ENCODE measurements at regions not wholly inside any gene's neighbourhood (a gene's known extent, or its start where the extent isn't known, plus 50 kb on each side); places are given as distances from the start of the nearest gene placed in this dataset.

DNA sequence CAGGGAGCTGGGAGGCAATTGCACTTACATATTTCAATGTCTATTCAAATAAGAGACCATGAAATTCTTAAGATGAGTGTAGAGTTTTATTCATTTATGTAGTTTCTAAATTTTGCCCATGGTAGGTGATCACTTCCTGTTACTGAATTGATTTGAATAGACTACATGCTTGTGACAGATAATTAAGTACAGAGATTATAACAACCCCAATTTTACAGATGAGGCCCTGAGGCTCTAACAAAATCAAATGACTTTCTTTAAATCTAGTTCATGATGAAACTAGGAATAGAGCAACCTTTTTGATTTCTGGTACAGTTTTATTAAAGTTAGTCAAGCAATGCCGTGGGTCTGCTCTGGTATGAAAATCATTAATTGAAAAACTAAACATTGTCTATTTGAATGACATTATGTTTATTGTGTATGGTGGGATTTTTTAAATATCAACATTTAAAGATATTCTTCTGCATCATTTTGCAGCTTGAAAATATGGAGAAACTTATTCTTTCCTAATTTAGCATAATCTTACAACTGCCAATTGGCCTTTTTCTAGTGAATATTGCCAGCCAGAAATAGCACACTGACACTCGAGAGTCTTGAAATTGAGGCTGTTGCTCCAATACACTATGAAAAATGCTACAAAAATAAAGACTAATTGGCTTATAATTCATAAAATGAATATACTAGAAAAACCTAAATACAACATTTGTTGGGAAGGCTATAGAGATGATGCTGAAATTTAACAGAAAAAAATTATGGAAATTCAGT is 308.9 kb downstream of the SLC6A15 start:
- DNase-seq = no peak
- H3K79me2 ChIP-seq (ENCODE audit: insufficient read depth, low read length) = no peaks in the 10 kb centered on the region
- no peak overlapping the region for H3K9ac ChIP-seq (ENCODE audit: low read depth, low read length)
- H3K27me3 ChIP-seq (ENCODE audit: insufficient read depth, low read length, poor library complexity) = no peaks in the 10 kb centered on the region
- ATAC-seq (ENCODE audit: insufficient read depth, low read depth) = no peak
- no peaks in the 10 kb centered on the region for H4K20me1 ChIP-seq (ENCODE audit: insufficient read depth, low read length)
- H2AFZ ChIP-seq (ENCODE audit: low read depth, low read length) = no peak overlapping the region
- no peak overlapping the region for H3K4me2 ChIP-seq (ENCODE audit: insufficient read depth, low read length)
- H3K36me3 ChIP-seq (ENCODE audit: insufficient read depth, low read length) = no peaks in the 10 kb centered on the region
- no peak for TF ChIP-seq EZH2 (IDR thresholded peaks at IDR 0.05; ENCODE audit: borderline replicate concordance, low read depth, low read length, severe bottlenecking)
- TF ChIP-seq, protein P1, sequence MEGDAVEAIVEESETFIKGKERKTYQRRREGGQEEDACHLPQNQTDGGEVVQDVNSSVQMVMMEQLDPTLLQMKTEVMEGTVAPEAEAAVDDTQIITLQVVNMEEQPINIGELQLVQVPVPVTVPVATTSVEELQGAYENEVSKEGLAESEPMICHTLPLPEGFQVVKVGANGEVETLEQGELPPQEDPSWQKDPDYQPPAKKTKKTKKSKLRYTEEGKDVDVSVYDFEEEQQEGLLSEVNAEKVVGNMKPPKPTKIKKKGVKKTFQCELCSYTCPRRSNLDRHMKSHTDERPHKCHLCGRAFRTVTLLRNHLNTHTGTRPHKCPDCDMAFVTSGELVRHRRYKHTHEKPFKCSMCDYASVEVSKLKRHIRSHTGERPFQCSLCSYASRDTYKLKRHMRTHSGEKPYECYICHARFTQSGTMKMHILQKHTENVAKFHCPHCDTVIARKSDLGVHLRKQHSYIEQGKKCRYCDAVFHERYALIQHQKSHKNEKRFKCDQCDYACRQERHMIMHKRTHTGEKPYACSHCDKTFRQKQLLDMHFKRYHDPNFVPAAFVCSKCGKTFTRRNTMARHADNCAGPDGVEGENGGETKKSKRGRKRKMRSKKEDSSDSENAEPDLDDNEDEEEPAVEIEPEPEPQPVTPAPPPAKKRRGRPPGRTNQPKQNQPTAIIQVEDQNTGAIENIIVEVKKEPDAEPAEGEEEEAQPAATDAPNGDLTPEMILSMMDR (IDR thresholded peaks at IDR 0.05; ENCODE audit: borderline replicate concordance, extremely low read depth, low read length, poor library complexity, severe bottlenecking) = no peak
- H3K4me3 ChIP-seq (ENCODE audit: low read depth in 1 of 2, low read length in 2 of 2) = no peak overlapping the region
- no peaks in the 10 kb centered on the region for H3K4me1 ChIP-seq (ENCODE audit: insufficient read depth, low read length)
- no peak overlapping the region for H3K27ac ChIP-seq (ENCODE audit: low read length)
- H3K9me3 ChIP-seq (ENCODE audit: insufficient read depth, low read length, severe bottlenecking) = no peaks in the 10 kb centered on the region

DNA sequence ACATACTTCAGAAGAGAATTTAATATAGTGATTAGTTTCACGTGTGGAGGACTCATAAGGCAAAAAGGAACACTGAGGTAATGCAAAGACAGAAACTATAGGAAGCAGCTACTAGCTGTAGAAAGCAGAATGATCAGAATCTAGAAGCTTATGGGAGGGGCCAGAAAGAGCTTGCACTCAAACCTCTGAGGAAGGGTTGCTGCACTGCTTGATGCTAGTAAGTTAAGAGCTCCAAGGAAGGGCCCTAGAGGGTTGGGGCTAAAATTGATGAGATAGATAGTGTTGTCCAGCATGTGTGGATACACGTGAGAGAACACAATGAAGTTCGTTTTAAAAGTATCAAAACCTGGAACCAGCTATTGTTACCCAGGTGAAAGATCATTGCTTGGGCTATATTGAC is 311.1 kb downstream of the SLC6A15 start:
- DNase-seq (no peak), ATAC-seq (ENCODE audit: insufficient read depth, low read depth) (no peak)
- TF ChIP-seq EZH2 (IDR thresholded peaks at IDR 0.05; ENCODE audit: borderline replicate concordance, low read depth, low read length, severe bottlenecking) = no peak
- TF ChIP-seq, protein P1 (IDR thresholded peaks at IDR 0.05; ENCODE audit: borderline replicate concordance, extremely low read depth, low read length, poor library complexity, severe bottlenecking) = no peak
- H2AFZ ChIP-seq (ENCODE audit: low read depth, low read length) = no peak overlapping the region
- H3K4me3 ChIP-seq (ENCODE audit: low read depth in 1 of 2, low read length in 2 of 2) = no peak overlapping the region
- no peaks in the 10 kb centered on the region for H3K4me1 ChIP-seq (ENCODE audit: insufficient read depth, low read length)
- H3K9ac ChIP-seq (ENCODE audit: low read depth, low read length) = no peak overlapping the region
- H3K27me3 ChIP-seq (ENCODE audit: insufficient read depth, low read length, poor library complexity) = no peaks in the 10 kb centered on the region
- H3K4me2 ChIP-seq (ENCODE audit: insufficient read depth, low read length) = no peak overlapping the region
- no peaks in the 10 kb centered on the region for H3K79me2 ChIP-seq (ENCODE audit: insufficient read depth, low read length)
- no peaks in the 10 kb centered on the region for H4K20me1 ChIP-seq (ENCODE audit: insufficient read depth, low read length)
- H3K36me3 ChIP-seq (ENCODE audit: insufficient read depth, low read length) = no peaks in the 10 kb centered on the region
- H3K27ac ChIP-seq (ENCODE audit: low read length) = no peak overlapping the region
- H3K9me3 ChIP-seq (ENCODE audit: insufficient read depth, low read length, severe bottlenecking) = no peaks in the 10 kb centered on the region

GRCh38 chr12:84599539-84599938 is 313.1 kb downstream of the SLC6A15 start:
- Histone ChIP-seq H3K9ac (ENCODE audit: low read depth, low read length) (no peak overlapping the region), H3K79me2 (ENCODE audit: insufficient read depth, low read length) (no peaks in the 10 kb centered on the region), H3K4me2 (ENCODE audit: insufficient read depth, low read length) (no peak overlapping the region), H3K27me3 (ENCODE audit: insufficient read depth, low read length, poor library complexity) (no peaks in the 10 kb centered on the region), H3K9me3 (ENCODE audit: insufficient read depth, low read length, severe bottlenecking) (no peaks in the 10 kb centered on the region), H3K27ac (ENCODE audit: low read length) (no peak overlapping the region), H3K4me3 (ENCODE audit: low read depth in 1 of 2, low read length in 2 of 2) (no peak overlapping the region), H4K20me1 (ENCODE audit: insufficient read depth, low read length) (no peaks in the 10 kb centered on the region), H2AFZ (ENCODE audit: low read depth, low read length) (no peak overlapping the region), H3K4me1 (ENCODE audit: insufficient read depth, low read length) (no peaks in the 10 kb centered on the region), H3K36me3 (ENCODE audit: insufficient read depth, low read length) (no peaks in the 10 kb centered on the region)
- no peak for TF ChIP-seq EZH2 (IDR thresholded peaks at IDR 0.05; ENCODE audit: borderline replicate concordance, low read depth, low read length, severe bottlenecking)
- TF ChIP-seq, protein P1 (IDR thresholded peaks at IDR 0.05; ENCODE audit: borderline replicate concordance, extremely low read depth, low read length, poor library complexity, severe bottlenecking) = no peak
- ATAC-seq (ENCODE audit: insufficient read depth, low read depth) = no peak
- no peak for DNase-seq

Data from DND-41 (cell line).